WTC11 (cell line): ENCODE measurements at regions not wholly inside any gene's neighbourhood (a gene's known extent, or its start where the extent isn't known, plus 50 kb on each side); places are given as distances from the start of the nearest gene placed in this dataset.
"Not testable (repeated sequence)": the region's sequence is repeated elsewhere in the genome, so short reads cannot be mapped to it uniquely, and the experiment has no call there.

Source experiments
- ATAC-seq: fragments of 200-7000 bp; cut with Tn5 transposase; 2 replicates; pipeline ENCODE4 v1.10.0; 2021; ENCODE audit warnings: mild to moderate bottlenecking, moderate library complexity
- CTCF ChIA-PET: fragments of 300-600 bp; sonication (Branson Sonifier 250); formaldehyde crosslinking; loops from one replicate; lab custom pipeline; 2021; ENCODE audit warnings: antibody characterized with exemption; lab: Charles Lee
- POLR2A ChIA-PET: fragments of 350-600 bp; sonication (Branson Sonifier 250); formaldehyde crosslinking; loops from one replicate; lab custom pipeline; 2021; ENCODE audit warnings: antibody characterized with exemption; lab: Charles Lee
- DNase-seq: peaks from one replicate; pipeline ENCODE4 v3.0.0; 2021; ENCODE audit warnings: low spot score
- H3K27ac Mint-ChIP-seq: 2 replicates; pipeline ENCODE4 v1.8.0; 2021; ENCODE audit warnings: mixed read lengths
- H3K27me3 Mint-ChIP-seq: 2 replicates; pipeline ENCODE4 v1.8.0; 2021; ENCODE audit warnings: low read depth, mild to moderate bottlenecking, moderate library complexity, mixed read lengths
- H3K36me3 Mint-ChIP-seq: 2 replicates; pipeline ENCODE4 v1.8.0; 2021; ENCODE audit warnings: mixed read lengths
- H3K4me1 Mint-ChIP-seq: 2 replicates; pipeline ENCODE4 v1.8.0; 2022; ENCODE audit warnings: mixed read lengths
- H3K4me3 Mint-ChIP-seq: 2 replicates; pipeline ENCODE4 v1.8.0; 2021; ENCODE audit warnings: mild to moderate bottlenecking, moderate library complexity, mixed read lengths
- H3K9me3 Mint-ChIP-seq: 2 replicates; pipeline ENCODE4 v1.8.0; 2021; ENCODE audit warnings: mixed read lengths
- AFF4 ChIP-seq: sonication (generic); formaldehyde crosslinking; IDR thresholded peaks from 2 replicates; pipeline ENCODE4 v1.8.1; 2023; ENCODE audit warnings: mild to moderate bottlenecking, missing genetic modification reagents, borderline replicate concordance
- ATF1 ChIP-seq: sonication (generic); formaldehyde crosslinking; IDR thresholded peaks from 2 replicates; pipeline ENCODE4 v1.8.1; 2023; ENCODE audit warnings: mild to moderate bottlenecking, moderate library complexity, missing genetic modification reagents
- E2F1 ChIP-seq: sonication (generic); formaldehyde crosslinking; IDR thresholded peaks from 2 replicates; pipeline ENCODE4 v1.8.0; 2022; ENCODE audit warnings: mild to moderate bottlenecking, missing genetic modification reagents
- ERG ChIP-seq: fragments of 250-450 bp; sonication (Bioruptor Pico); IDR thresholded peaks from 2 replicates; pipeline ENCODE4 v1.8.0; 2021; ENCODE audit warnings: mild to moderate bottlenecking
- FOXJ3 ChIP-seq: sonication (generic); formaldehyde crosslinking; IDR thresholded peaks from 2 replicates; pipeline ENCODE4 v1.9.0; 2021; ENCODE audit warnings: missing genetic modification reagents, mild to moderate bottlenecking, borderline replicate concordance
- HMGA2 ChIP-seq: fragments of 250-450 bp; sonication (Bioruptor Pico); IDR thresholded peaks from 2 replicates; pipeline ENCODE4 v1.4.0; 2021; ENCODE audit warnings: mild to moderate bottlenecking, moderate library complexity
- NFE2L1 ChIP-seq: sonication (generic); formaldehyde crosslinking; IDR thresholded peaks from 2 replicates; pipeline ENCODE4 v1.8.1; 2023; ENCODE audit warnings: missing genetic modification reagents
- NR2C2 ChIP-seq: sonication (generic); formaldehyde crosslinking; IDR thresholded peaks from 2 replicates; pipeline ENCODE4 v1.8.0; 2022; ENCODE audit warnings: mild to moderate bottlenecking, missing genetic modification reagents
- NR3C1 ChIP-seq: sonication (generic); formaldehyde crosslinking; conservative IDR thresholded peaks from 2 replicates; pipeline ENCODE4 v1.8.1; 2023; ENCODE audit warnings: low read depth, mild to moderate bottlenecking, missing genetic modification reagents
- SP1 ChIP-seq: sonication (generic); formaldehyde crosslinking; conservative IDR thresholded peaks from 2 replicates; pipeline ENCODE4 v1.8.1; 2022; ENCODE audit warnings: missing genetic modification reagents
- TEAD4 ChIP-seq: sonication (generic); formaldehyde crosslinking; IDR thresholded peaks from 2 replicates; pipeline ENCODE4 v1.8.0; 2022; ENCODE audit warnings: mild to moderate bottlenecking, missing genetic modification reagents
- ZNF219 ChIP-seq: sonication (generic); formaldehyde crosslinking; IDR thresholded peaks from 2 replicates; pipeline ENCODE4 v1.8.0; 2023; ENCODE audit warnings: missing genetic modification reagents, mild to moderate bottlenecking, borderline replicate concordance
- TF ChIP-seq, protein P1 (sequence below): sonication (generic); formaldehyde crosslinking; IDR thresholded peaks from 2 replicates; pipeline ENCODE4 v1.8.1; 2023; ENCODE audit warnings: mild to moderate bottlenecking, missing genetic modification reagents
- TF ChIP-seq, protein P2 (sequence below): sonication (generic); formaldehyde crosslinking; IDR thresholded peaks from 2 replicates; pipeline ENCODE4 v1.8.1; 2022; ENCODE audit warnings: low read depth, mild to moderate bottlenecking, moderate library complexity, missing genetic modification reagents, borderline replicate concordance
- TF ChIP-seq, protein P3 (sequence below): sonication (generic); formaldehyde crosslinking; IDR thresholded peaks from 2 replicates; pipeline ENCODE4 v1.8.1; 2022; ENCODE audit warnings: low read depth, missing genetic modification reagents, borderline replicate concordance

DNA sequence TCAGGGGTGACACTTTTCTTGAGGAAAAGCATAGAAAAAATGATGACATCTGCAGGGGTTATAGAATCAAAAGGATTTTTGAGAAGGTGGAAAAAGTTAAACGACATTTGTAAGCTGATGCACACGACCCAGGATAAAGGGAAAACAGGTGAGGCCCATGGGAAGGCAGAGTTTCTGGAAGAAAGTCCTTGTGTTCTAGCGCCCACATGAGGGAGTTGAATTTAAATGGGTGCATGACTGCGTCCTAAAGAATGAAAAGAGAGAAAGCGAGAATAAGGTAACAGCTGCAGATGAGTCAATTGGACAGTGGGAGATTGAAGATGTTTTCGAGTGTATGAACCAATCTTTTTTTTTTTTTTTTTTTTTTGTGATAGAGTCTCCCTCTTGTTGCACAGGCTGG, 158.1 kb downstream of the GALR1 start (continued):
- TF ChIP-seq ERG (CRISPR knock-in tag): no peak
- no peak for TF ChIP-seq FOXJ3
- TF ChIP-seq HMGA2 (CRISPR knock-in tag): no peak
- no peak for TF ChIP-seq ZNF219 (CRISPR knock-in tag)
- TF ChIP-seq, protein P1, sequence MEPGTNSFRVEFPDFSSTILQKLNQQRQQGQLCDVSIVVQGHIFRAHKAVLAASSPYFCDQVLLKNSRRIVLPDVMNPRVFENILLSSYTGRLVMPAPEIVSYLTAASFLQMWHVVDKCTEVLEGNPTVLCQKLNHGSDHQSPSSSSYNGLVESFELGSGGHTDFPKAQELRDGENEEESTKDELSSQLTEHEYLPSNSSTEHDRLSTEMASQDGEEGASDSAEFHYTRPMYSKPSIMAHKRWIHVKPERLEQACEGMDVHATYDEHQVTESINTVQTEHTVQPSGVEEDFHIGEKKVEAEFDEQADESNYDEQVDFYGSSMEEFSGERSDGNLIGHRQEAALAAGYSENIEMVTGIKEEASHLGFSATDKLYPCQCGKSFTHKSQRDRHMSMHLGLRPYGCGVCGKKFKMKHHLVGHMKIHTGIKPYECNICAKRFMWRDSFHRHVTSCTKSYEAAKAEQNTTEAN (CRISPR knock-in tag): no peak
- TF ChIP-seq, protein P2, sequence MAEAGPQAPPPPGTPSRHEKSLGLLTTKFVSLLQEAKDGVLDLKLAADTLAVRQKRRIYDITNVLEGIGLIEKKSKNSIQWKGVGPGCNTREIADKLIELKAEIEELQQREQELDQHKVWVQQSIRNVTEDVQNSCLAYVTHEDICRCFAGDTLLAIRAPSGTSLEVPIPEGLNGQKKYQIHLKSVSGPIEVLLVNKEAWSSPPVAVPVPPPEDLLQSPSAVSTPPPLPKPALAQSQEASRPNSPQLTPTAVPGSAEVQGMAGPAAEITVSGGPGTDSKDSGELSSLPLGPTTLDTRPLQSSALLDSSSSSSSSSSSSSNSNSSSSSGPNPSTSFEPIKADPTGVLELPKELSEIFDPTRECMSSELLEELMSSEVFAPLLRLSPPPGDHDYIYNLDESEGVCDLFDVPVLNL: no peak
- no peak for TF ChIP-seq SP1 (CRISPR knock-in tag)

GRCh38 chr18:77421546-77421945, 171.9 kb downstream of the GALR1 start:
- H3K27ac Mint-ChIP-seq: peak overlapping the region; percentile 96
- CTCF ChIA-PET: interaction anchor here (1.0 kb wide), 1 partner anchor 229 kb away, joined by 3 read pairs; no protein-coding TSS in a partner anchor
- H3K9me3 Mint-ChIP-seq: not testable (repeated sequence)

GRCh38 chr18:77422974-77423867, 173.6 kb downstream of the GALR1 start:
- CTCF ChIA-PET: no interaction called here
- DNase-seq (no peak), ATAC-seq (no peak)
- no peak overlapping the region for H3K27ac Mint-ChIP-seq
- peak overlapping the region; percentile 55 for H3K4me3 Mint-ChIP-seq
- H3K36me3 Mint-ChIP-seq: peaks cover 14% of the 10 kb centered on the region
- TF ChIP-seq FOXJ3 (no peak), NR3C1 (CRISPR knock-in tag) (no peak), ATF1 (CRISPR knock-in tag) (no peak), E2F1 (CRISPR knock-in tag) (no peak), TEAD4 (CRISPR knock-in tag) (no peak), AFF4 (CRISPR knock-in tag) (no peak), NFE2L1 (CRISPR knock-in tag) (no peak), NR2C2 (CRISPR knock-in tag) (no peak)
- TF ChIP-seq, protein P3, sequence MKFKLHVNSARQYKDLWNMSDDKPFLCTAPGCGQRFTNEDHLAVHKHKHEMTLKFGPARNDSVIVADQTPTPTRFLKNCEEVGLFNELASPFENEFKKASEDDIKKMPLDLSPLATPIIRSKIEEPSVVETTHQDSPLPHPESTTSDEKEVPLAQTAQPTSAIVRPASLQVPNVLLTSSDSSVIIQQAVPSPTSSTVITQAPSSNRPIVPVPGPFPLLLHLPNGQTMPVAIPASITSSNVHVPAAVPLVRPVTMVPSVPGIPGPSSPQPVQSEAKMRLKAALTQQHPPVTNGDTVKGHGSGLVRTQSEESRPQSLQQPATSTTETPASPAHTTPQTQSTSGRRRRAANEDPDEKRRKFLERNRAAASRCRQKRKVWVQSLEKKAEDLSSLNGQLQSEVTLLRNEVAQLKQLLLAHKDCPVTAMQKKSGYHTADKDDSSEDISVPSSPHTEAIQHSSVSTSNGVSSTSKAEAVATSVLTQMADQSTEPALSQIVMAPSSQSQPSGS: no peak
- peaks cover 19% of the 10 kb centered on the region for H3K27me3 Mint-ChIP-seq
- peaks cover 9% of the 10 kb centered on the region for H3K9me3 Mint-ChIP-seq
- H3K4me1 Mint-ChIP-seq: peaks cover 44% of the 10 kb centered on the region
- POLR2A ChIA-PET: no interaction called here

More at GRCh38 chr18:77421546-77421945, 171.9 kb downstream of the GALR1 start:
- POLR2A ChIA-PET, DNase-seq, ATAC-seq: not testable (repeated sequence)
- peak overlapping the region; percentile 96 for H3K4me3 Mint-ChIP-seq
- H3K36me3 Mint-ChIP-seq: peaks cover 14% of the 10 kb centered on the region
- peaks cover 19% of the 10 kb centered on the region for H3K27me3 Mint-ChIP-seq
- peaks cover 33% of the 10 kb centered on the region for H3K4me1 Mint-ChIP-seq
